ENCODE measurements at regions not wholly inside any gene's neighbourhood (a gene's known extent, or its start where the extent isn't known, plus 50 kb on each side); places are given as distances from the start of the nearest gene placed in this dataset.
"Not testable (repeated sequence)": the region's sequence is repeated elsewhere in the genome, so short reads cannot be mapped to it uniquely, and the experiment has no call there.

- TF ChIP-seq GATA1 (IDR thresholded peaks at IDR 0.05; ENCODE audit: low read depth, low read length) (no peak), POLR2A (IDR thresholded peaks at IDR 0.05; ENCODE audit: low read length) (no peak)
- no peak for DNase-seq
These were observed 629.5 kb upstream of the AMOT start for GRCh38 chrX:113470166-113470565.

- TF ChIP-seq POLR2A (IDR thresholded peaks at IDR 0.05; ENCODE audit: low read length), result no peak
- TF ChIP-seq GATA1 (IDR thresholded peaks at IDR 0.05; ENCODE audit: low read depth, low read length), result no peak
- DNase-seq, result no peak
These were observed 617.1 kb upstream of the AMOT start for GRCh38 chrX:113457719-113458118.

- DNase-seq, result no peak
- TF ChIP-seq GATA1 (IDR thresholded peaks at IDR 0.05; ENCODE audit: low read depth, low read length), result no peak
- TF ChIP-seq POLR2A (IDR thresholded peaks at IDR 0.05; ENCODE audit: low read length), result no peak
These were observed 615.0 kb upstream of the AMOT start for GRCh38 chrX:113455582-113455981.

- no peak for DNase-seq
- TF ChIP-seq GATA1 (IDR thresholded peaks at IDR 0.05; ENCODE audit: low read depth, low read length) (no peak), POLR2A (IDR thresholded peaks at IDR 0.05; ENCODE audit: low read length) (no peak)
These were observed 588.4 kb upstream of the AMOT start for GRCh38 chrX:113429011-113429410.

GRCh38 chrX:113422323-113422722 lies 581.7 kb upstream of the AMOT start:
- DNase-seq, result no peak
- TF ChIP-seq GATA1 (IDR thresholded peaks at IDR 0.05; ENCODE audit: low read depth, low read length), result no peak
- no peak for TF ChIP-seq POLR2A (IDR thresholded peaks at IDR 0.05; ENCODE audit: low read length)

- no peak for TF ChIP-seq POLR2A (IDR thresholded peaks at IDR 0.05; ENCODE audit: low read length)
- no peak for TF ChIP-seq GATA1 (IDR thresholded peaks at IDR 0.05; ENCODE audit: low read depth, low read length)
- DNase-seq, result no peak
These were observed 580.8 kb upstream of the AMOT start for GRCh38 chrX:113421432-113421831.

- DNase-seq, result no peak
- TF ChIP-seq GATA1 (IDR thresholded peaks at IDR 0.05; ENCODE audit: low read depth, low read length), result no peak
- TF ChIP-seq POLR2A (IDR thresholded peaks at IDR 0.05; ENCODE audit: low read length), result no peak
These were observed 571.5 kb upstream of the AMOT start for GRCh38 chrX:113412106-113412505.

- no peak for TF ChIP-seq POLR2A (IDR thresholded peaks at IDR 0.05; ENCODE audit: low read length)
- TF ChIP-seq GATA1 (IDR thresholded peaks at IDR 0.05; ENCODE audit: low read depth, low read length), result no peak
- DNase-seq, result no peak
These were observed 568.2 kb upstream of the AMOT start for GRCh38 chrX:113408843-113409242.

- TF ChIP-seq GATA1 (IDR thresholded peaks at IDR 0.05; ENCODE audit: low read depth, low read length), result no peak
- TF ChIP-seq POLR2A (IDR thresholded peaks at IDR 0.05; ENCODE audit: low read length), result no peak
- DNase-seq, result no peak
These were observed 559.6 kb upstream of the AMOT start for GRCh38 chrX:113400193-113400704.

GRCh38 chrX:113399506-113400192 lies 559.0 kb upstream of the AMOT start:
- no peak for DNase-seq
- TF ChIP-seq GATA1 (IDR thresholded peaks at IDR 0.05; ENCODE audit: low read depth, low read length), result no peak
- no peak for TF ChIP-seq POLR2A (IDR thresholded peaks at IDR 0.05; ENCODE audit: low read length)

- DNase-seq, result no peak
- no peak for TF ChIP-seq GATA1 (IDR thresholded peaks at IDR 0.05; ENCODE audit: low read depth, low read length)
- no peak for TF ChIP-seq POLR2A (IDR thresholded peaks at IDR 0.05; ENCODE audit: low read length)
These were observed 551.7 kb upstream of the AMOT start for GRCh38 chrX:113392355-113392754.

GRCh38 chrX:113391875-113392274 lies 551.2 kb upstream of the AMOT start:
- no peak for DNase-seq
- TF ChIP-seq POLR2A (IDR thresholded peaks at IDR 0.05; ENCODE audit: low read length), result no peak
- TF ChIP-seq GATA1 (IDR thresholded peaks at IDR 0.05; ENCODE audit: low read depth, low read length), result no peak

GRCh38 chrX:113390531-113390930 lies 549.9 kb upstream of the AMOT start:
- no peak for DNase-seq
- TF ChIP-seq GATA1 (IDR thresholded peaks at IDR 0.05; ENCODE audit: low read depth, low read length) (no peak), POLR2A (IDR thresholded peaks at IDR 0.05; ENCODE audit: low read length) (no peak)

- TF ChIP-seq GATA1 (IDR thresholded peaks at IDR 0.05; ENCODE audit: low read depth, low read length) (no peak), POLR2A (IDR thresholded peaks at IDR 0.05; ENCODE audit: low read length) (no peak)
- DNase-seq, result no peak
These were observed 549.2 kb upstream of the AMOT start for GRCh38 chrX:113389846-113390245.

- no peak for DNase-seq
- TF ChIP-seq POLR2A (IDR thresholded peaks at IDR 0.05; ENCODE audit: low read length) (no peak), GATA1 (IDR thresholded peaks at IDR 0.05; ENCODE audit: low read depth, low read length) (no peak)
These were observed 544.0 kb upstream of the AMOT start for GRCh38 chrX:113384628-113385027.

- DNase-seq, result not testable (repeated sequence)
These were observed 532.8 kb upstream of the AMOT start for GRCh38 chrX:113373421-113373820.

Measured in erythroblast (primary cell).